Fibroblast of lung (primary cell): ENCODE measurements at regions not wholly inside any gene's neighbourhood (a gene's known extent, or its start where the extent isn't known, plus 50 kb on each side); places are given as distances from the start of the nearest gene placed in this dataset.
"Not testable (repeated sequence)": the region's sequence is repeated elsewhere in the genome, so short reads cannot be mapped to it uniquely, and the experiment has no call there.

ENCODE experiments used
- DNase-seq, 2 donors: peaks; one replicate each; pipeline versions ENCODE4 v3.0.0 to v3.0.0-alpha.2; 2010; ENCODE audit warnings: low read depth in 2 of 2
- H2AFZ ChIP-seq: 2 replicates; pipeline ENCODE4 v1.5.1; 2012; ENCODE audit warnings: low read length, control low read depth, inconsistent platforms
- H3K27ac ChIP-seq: 2 replicates; pipeline ENCODE4 v1.5.1; 2011; ENCODE audit warnings: low read length, control low read depth; ENCODE audit not compliant: insufficient read depth
- H3K27me3 ChIP-seq: 2 replicates; pipeline ENCODE4 v1.5.1; 2011; ENCODE audit warnings: mild to moderate bottlenecking, low read length; ENCODE audit not compliant: control insufficient read depth, insufficient read depth
- H3K36me3 ChIP-seq: 2 replicates; pipeline ENCODE4 v1.5.1; 2011; ENCODE audit warnings: low read length; ENCODE audit not compliant: control insufficient read depth, insufficient read depth
- H3K4me1 ChIP-seq: 2 replicates; pipeline ENCODE4 v1.5.1; 2011; ENCODE audit warnings: low read length; ENCODE audit not compliant: control insufficient read depth, insufficient read depth; ENCODE audit errors: extremely low read depth
- H3K4me2 ChIP-seq: 2 replicates; pipeline ENCODE4 v1.5.1; 2011; ENCODE audit warnings: low read length, control low read depth; ENCODE audit not compliant: insufficient read depth; ENCODE audit errors: extremely low read depth
- H3K4me3 ChIP-seq, 4 experiments: fragments of 200-600 bp in 1 of 4; sonication (generic) in 1 of 4; replicated peaks in 1 of 4; 2 replicates each; pipeline ENCODE4 v1.5.1; 2011 to 2016; ENCODE audit warnings: low read length in 4 of 4, low read depth in 3 of 4, mild to moderate bottlenecking in 3 of 4, control low read depth in 2 of 4, inconsistent platforms in 1 of 4, mixed read lengths in 1 of 4; ENCODE audit not compliant: insufficient read depth in 1 of 4; ENCODE audit errors: control extremely low read depth in 1 of 4
- H3K79me2 ChIP-seq: 2 replicates; pipeline ENCODE4 v1.5.1; 2012; ENCODE audit warnings: mild to moderate bottlenecking, low read length, inconsistent platforms; ENCODE audit not compliant: control insufficient read depth, insufficient read depth
- H3K9ac ChIP-seq: 2 replicates; pipeline ENCODE4 v1.5.1; 2011; ENCODE audit warnings: mild to moderate bottlenecking, low read length, control low read depth; ENCODE audit not compliant: insufficient read depth
- H3K9me3 ChIP-seq: 2 replicates; pipeline ENCODE4 v1.5.1; 2012; ENCODE audit warnings: low read depth, low read length; ENCODE audit not compliant: control insufficient read depth, insufficient read depth
- H4K20me1 ChIP-seq: 2 replicates; pipeline ENCODE4 v1.5.1; 2011; ENCODE audit warnings: low read length; ENCODE audit not compliant: control insufficient read depth, insufficient read depth; ENCODE audit errors: extremely low read depth
- EZH2 ChIP-seq: IDR thresholded peaks from 2 replicates; pipeline ENCODE4 v1.5.1; 2012; ENCODE audit warnings: low read length, control low read depth, mild to moderate bottlenecking; ENCODE audit errors: missing control alignments

DNA sequence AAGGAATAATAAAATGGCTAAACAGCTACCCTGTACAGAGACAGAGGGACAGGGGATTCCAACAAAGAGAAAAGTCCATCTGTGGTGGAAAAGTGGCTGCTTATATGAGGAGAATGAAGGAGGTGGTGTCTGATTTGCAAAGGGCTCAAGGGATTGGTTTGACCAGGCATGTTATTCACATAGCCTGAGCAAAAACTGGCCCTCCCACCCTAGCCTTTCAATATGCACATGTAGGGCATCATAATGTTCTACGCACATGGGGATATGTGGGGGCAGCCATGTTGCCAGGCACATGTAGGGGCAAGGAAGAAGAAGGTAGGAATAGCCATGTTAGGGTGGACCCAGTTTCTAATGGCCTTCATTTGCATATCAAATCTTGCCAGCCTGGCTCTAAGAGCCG, 1527.1 kb downstream of the RPIA start:
- H3K27ac ChIP-seq, H3K36me3 ChIP-seq: not testable (repeated sequence)

GRCh38 chr2:90220623-90221299, 1529.3 kb downstream of the RPIA start:
- DNase-seq, H3K79me2 ChIP-seq, H3K9ac ChIP-seq, H3K4me1 ChIP-seq, H3K4me2 ChIP-seq, H4K20me1 ChIP-seq, H3K4me3 ChIP-seq, H3K9me3 ChIP-seq, H2AFZ ChIP-seq, H3K27ac ChIP-seq, H3K27me3 ChIP-seq, H3K36me3 ChIP-seq: not testable (repeated sequence)

More for the DNA sequence above, 1527.1 kb downstream of the RPIA start:
- not testable (repeated sequence) for H2AFZ ChIP-seq, H3K79me2 ChIP-seq, H3K9ac ChIP-seq, H3K4me3 ChIP-seq, H3K4me1 ChIP-seq, H3K4me2 ChIP-seq, DNase-seq, H3K27me3 ChIP-seq, H3K9me3 ChIP-seq, H4K20me1 ChIP-seq

GRCh38 chr2:90221300-90221651, 1529.8 kb downstream of the RPIA start:
- Histone ChIP-seq H3K36me3 (no peaks in the 10 kb centered on the region), H3K4me3 (no peak overlapping the region), H3K4me1 (no peaks in the 10 kb centered on the region), H3K79me2 (no peaks in the 10 kb centered on the region), H4K20me1 (no peaks in the 10 kb centered on the region), H3K9me3 (no peaks in the 10 kb centered on the region), H2AFZ (no peak overlapping the region), H3K27ac (no peak overlapping the region), H3K4me2 (no peak overlapping the region), H3K9ac (no peak overlapping the region), H3K27me3 (no peaks in the 10 kb centered on the region)
- no peak for DNase-seq
- TF ChIP-seq EZH2, result no peak

- H2AFZ ChIP-seq, H4K20me1 ChIP-seq, H3K79me2 ChIP-seq, H3K9me3 ChIP-seq, DNase-seq, H3K4me1 ChIP-seq, H3K4me2 ChIP-seq, H3K4me3 ChIP-seq, H3K27me3 ChIP-seq, H3K9ac ChIP-seq, H3K27ac ChIP-seq, H3K36me3 ChIP-seq: not testable (repeated sequence)
Measured at GRCh38 chr2:90224767-90225166, 1533.3 kb downstream of the RPIA start.

DNA sequence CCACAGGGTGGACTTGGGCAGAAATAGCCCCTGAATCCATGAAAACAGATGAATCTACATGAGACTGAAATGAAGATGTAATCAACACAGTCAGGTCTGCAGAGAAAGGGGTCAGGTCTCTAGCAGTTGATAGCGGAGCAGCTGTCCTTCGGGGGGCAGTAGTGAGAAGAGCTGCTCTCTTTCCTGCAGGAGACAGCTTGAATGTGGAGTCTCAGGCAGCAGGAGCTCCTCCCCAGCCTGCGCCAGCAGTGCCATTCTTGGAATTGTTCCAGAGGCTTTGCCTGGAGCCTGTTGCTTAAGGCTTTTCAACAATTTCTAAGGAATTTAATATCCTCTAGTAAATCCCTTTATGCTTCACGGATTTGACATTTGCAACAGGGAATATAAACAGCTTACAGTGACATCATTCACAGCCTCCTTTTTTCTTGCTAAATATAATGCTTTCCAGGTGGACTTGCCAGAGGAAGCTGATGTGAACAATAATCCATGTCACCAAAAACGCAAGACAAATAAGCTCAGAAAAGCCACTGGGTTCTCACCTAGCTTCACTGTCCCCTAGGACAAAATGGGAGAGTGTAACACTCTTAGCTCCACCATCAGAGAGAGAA, 1535.1 kb downstream of the RPIA start:
- not testable (repeated sequence) for H3K79me2 ChIP-seq, H4K20me1 ChIP-seq, H3K27ac ChIP-seq, H3K4me3 ChIP-seq, H3K36me3 ChIP-seq, H3K9ac ChIP-seq, H3K9me3 ChIP-seq, H3K4me1 ChIP-seq, H3K4me2 ChIP-seq, H3K27me3 ChIP-seq, H2AFZ ChIP-seq, DNase-seq

DNA sequence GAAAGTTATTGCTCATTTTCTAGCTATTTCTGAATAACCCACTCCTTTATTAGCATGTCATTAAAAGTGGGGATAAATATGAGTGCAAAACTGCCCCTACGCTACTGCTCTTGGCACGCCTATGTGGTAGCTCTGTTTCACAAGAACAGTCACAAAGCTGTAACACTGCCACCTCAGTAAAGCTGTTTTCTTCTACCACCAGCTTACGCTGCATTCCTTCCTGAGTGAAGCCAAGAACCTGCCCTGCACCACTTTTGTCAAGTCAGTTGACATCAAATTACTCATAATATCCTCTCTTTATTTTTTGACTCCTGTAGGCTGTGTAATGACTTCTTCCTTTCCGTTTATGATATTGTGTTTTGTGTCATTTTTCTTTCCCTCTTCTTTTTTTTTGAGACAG, 1539.7 kb downstream of the RPIA start:
- H3K4me2 ChIP-seq, H3K4me1 ChIP-seq, H3K9me3 ChIP-seq, H3K79me2 ChIP-seq, H3K36me3 ChIP-seq, H2AFZ ChIP-seq, H4K20me1 ChIP-seq, H3K4me3 ChIP-seq, H3K27ac ChIP-seq, H3K9ac ChIP-seq, H3K27me3 ChIP-seq, DNase-seq: not testable (repeated sequence)

- H3K79me2 ChIP-seq, H3K27me3 ChIP-seq, H3K4me2 ChIP-seq, H4K20me1 ChIP-seq, H2AFZ ChIP-seq, H3K36me3 ChIP-seq, H3K9ac ChIP-seq, H3K27ac ChIP-seq, DNase-seq, H3K4me3 ChIP-seq, H3K9me3 ChIP-seq, H3K4me1 ChIP-seq: not testable (repeated sequence)
Measured at GRCh38 chr2:90235452-90235851, 1544.0 kb downstream of the RPIA start.
